GM12878 (cell line): ENCODE measurements at regions not wholly inside any gene's neighbourhood (a gene's known extent, or its start where the extent isn't known, plus 50 kb on each side); places are given as distances from the start of the nearest gene placed in this dataset.

Experiments used
- ATAC-seq: fragments of 200-7000 bp; cut with Tn5 transposase; 3 replicates; pipeline ENCODE4 v1.9.1; 2020; ENCODE audit warnings: mild to moderate bottlenecking, moderate library complexity
- BruUV-seq: library from RNA; stranded (reverse); fragments of 400-500 nt; replicated peaks from 2 replicates; lab custom pipeline; 2021; lab: Mats Ljungman, UMichigan
- CTCF ChIA-PET: fragments of 300-600 bp; sonication (Branson Sonifier 250); formaldehyde crosslinking; extraction: SDS; loops from one replicate; lab custom pipeline; 2021; ENCODE audit warnings: inconsistent platforms; lab: Yijun Ruan, JAX
- POLR2A ChIA-PET: fragments of 350-600 bp; formaldehyde crosslinking; extraction: SDS; loops from one replicate; lab custom pipeline; 2021; ENCODE audit warnings: inconsistent platforms; lab: Charles Lee
- RAD21 ChIA-PET: fragments of 300-600 bp; sonication (Branson Sonifier 250); formaldehyde crosslinking; loops from one replicate; lab custom pipeline; 2023; ENCODE audit warnings: antibody characterized with exemption; ENCODE audit not compliant: unreplicated experiment; lab: Charles Lee
- SMC1A ChIA-PET: fragments of 300-600 bp; sonication (Branson Sonifier 250); formaldehyde crosslinking; loops from one replicate; lab custom pipeline; 2023; ENCODE audit not compliant: unreplicated experiment, uncharacterized antibody; lab: Charles Lee
- DNase-seq: peaks from one replicate; pipeline ENCODE4 v3.0.0-alpha.2; 2011; ENCODE audit warnings: low read depth, low spot score
- FAIRE-seq: peaks from 3 replicates; lab custom pipeline; 2011; peaks lifted over from hg19 to GRCh38; lab: Jason Lieb, UNC
- H2AFZ ChIP-seq: 2 replicates; pipeline ENCODE4 v1.6.0; 2011; ENCODE audit warnings: low read depth, low read length, control low read depth; ENCODE audit not compliant: control insufficient read depth
- H3K27ac ChIP-seq: 2 replicates; pipeline ENCODE4 v1.5.1; 2011; ENCODE audit warnings: control low read depth; ENCODE audit not compliant: control insufficient read depth, insufficient read depth
- H3K27me3 ChIP-seq, 2 experiments: replicated peaks in 1 of 2; 2 replicates each; pipeline versions ENCODE4 v1.6.0 to v1.6.1; 2011; ENCODE audit warnings: low read length in 1 of 2; ENCODE audit not compliant: control insufficient read depth in 2 of 2, insufficient read depth in 2 of 2
- H3K36me3 ChIP-seq, 2 experiments: 2 replicates each; pipeline ENCODE4 v1.5.1; 2011; ENCODE audit warnings: low read length in 1 of 2; ENCODE audit not compliant: control insufficient read depth in 2 of 2, insufficient read depth in 2 of 2
- H3K4me1 ChIP-seq: 2 replicates; pipeline ENCODE4 v1.6.1; 2011; ENCODE audit warnings: mild to moderate bottlenecking, low read length, moderate library complexity, mixed read lengths; ENCODE audit not compliant: control insufficient read depth, insufficient read depth
- H3K4me2 ChIP-seq: 2 replicates; pipeline ENCODE4 v1.6.0; 2011; ENCODE audit warnings: control low read depth; ENCODE audit not compliant: control insufficient read depth, insufficient read depth
- H3K4me3 ChIP-seq: fragments of 200-600 bp; sonication (generic); 2 replicates; pipeline ENCODE4 v1.5.1; 2016
- H3K79me2 ChIP-seq: 2 replicates; pipeline ENCODE4 v1.6.0; 2011; ENCODE audit warnings: low read length; ENCODE audit not compliant: control insufficient read depth, insufficient read depth
- H3K9ac ChIP-seq: 2 replicates; pipeline ENCODE4 v1.8.0; 2011; ENCODE audit warnings: low read length, control low read depth, mixed read lengths; ENCODE audit not compliant: control insufficient read depth, insufficient read depth
- H3K9me3 ChIP-seq: replicated peaks from 3 replicates; pipeline ENCODE4 v1.5.1; 2011; ENCODE audit warnings: mild to moderate bottlenecking, low read length; ENCODE audit not compliant: control insufficient read depth, insufficient read depth
- H4K20me1 ChIP-seq: 2 replicates; pipeline ENCODE4 v1.6.0; 2011; ENCODE audit not compliant: control insufficient read depth, insufficient read depth
- BCL11A ChIP-seq: IDR thresholded peaks from 2 replicates; pipeline ENCODE4 v1.6.1; 2011; ENCODE audit warnings: low read depth, low read length
- CBX5 ChIP-seq: sonication (generic); IDR thresholded peaks from 2 replicates; pipeline ENCODE4 v1.6.1; 2016; ENCODE audit warnings: low read depth, moderate library complexity, mild to moderate bottlenecking, inconsistent platforms
- CEBPB ChIP-seq, 2 experiments: fragments of 150-350 bp in 1 of 2; IDR thresholded peaks; 2 replicates each; pipeline ENCODE4 v1.6.1; 2012 to 2014; ENCODE audit warnings: low read depth in 2 of 2, low read length in 2 of 2, borderline replicate concordance in 1 of 2, inconsistent platforms in 1 of 2
- CREB1 ChIP-seq: IDR thresholded peaks from 2 replicates; pipeline ENCODE4 v1.6.1; 2012; ENCODE audit warnings: low read depth, mild to moderate bottlenecking, inconsistent platforms
- EP300 ChIP-seq, 2 experiments: fragments of 150-350 bp in 1 of 2; IDR thresholded peaks; 2 replicates each; pipeline ENCODE4 v1.6.1; 2011 to 2012; ENCODE audit warnings: low read depth in 2 of 2, low read length in 2 of 2, borderline replicate concordance in 1 of 2, improper control_type of control experiment in 1 of 2, inconsistent platforms in 1 of 2; ENCODE audit not compliant: control insufficient read depth in 1 of 2
- HDAC2 ChIP-seq: fragments of 200-600 bp; sonication (generic); IDR thresholded peaks from 2 replicates; pipeline ENCODE4 v1.6.1; 2017
- HSF1 ChIP-seq: fragments of 150-350 bp; IDR thresholded peaks from 2 replicates; pipeline ENCODE4 v1.6.1; 2014; ENCODE audit warnings: mild to moderate bottlenecking, low read depth, low read length
- MEF2A ChIP-seq: IDR thresholded peaks from 2 replicates; pipeline ENCODE4 v1.6.1; 2011; ENCODE audit warnings: low read depth, mild to moderate bottlenecking, low read length, moderate library complexity; ENCODE audit not compliant: insufficient read depth
- PAX8 ChIP-seq: fragments of 450-650 bp; IDR thresholded peaks from 2 replicates; pipeline ENCODE4 v1.6.1; 2017; ENCODE audit warnings: mild to moderate bottlenecking, moderate library complexity
- RAD51 ChIP-seq: fragments of 450-650 bp; IDR thresholded peaks from 2 replicates; pipeline ENCODE4 v1.6.1; 2016; ENCODE audit warnings: moderate library complexity, mild to moderate bottlenecking, inconsistent platforms
- RELA ChIP-seq: fragments of 450-650 bp; IDR thresholded peaks from 2 replicates; pipeline ENCODE4 v1.8.0; 2014; ENCODE audit warnings: borderline replicate concordance; ENCODE audit not compliant: partially characterized antibody
- SKIL ChIP-seq: fragments of 450-650 bp; IDR thresholded peaks from 2 replicates; pipeline ENCODE4 v1.6.1; 2017; ENCODE audit warnings: mild to moderate bottlenecking, low read depth, inconsistent platforms; ENCODE audit not compliant: poor library complexity, severe bottlenecking
- SMARCA5 ChIP-seq: fragments of 450-650 bp; IDR thresholded peaks from 2 replicates; pipeline ENCODE4 v1.6.1; 2017; ENCODE audit warnings: mild to moderate bottlenecking
- STAT1 ChIP-seq: fragments of 450-650 bp; conservative IDR thresholded peaks from 2 replicates; pipeline ENCODE4 v1.6.1; 2014; ENCODE audit warnings: antibody characterized with exemption, mild to moderate bottlenecking
- YY1 ChIP-seq: IDR thresholded peaks from 2 replicates; pipeline ENCODE4 v1.6.1; 2011; ENCODE audit warnings: low read depth, mild to moderate bottlenecking, low read length
- ZNF217 ChIP-seq: fragments of 450-650 bp; IDR thresholded peaks from 2 replicates; pipeline ENCODE4 v1.6.1; 2017; ENCODE audit warnings: antibody characterized with exemption, mild to moderate bottlenecking
- ZNF384 ChIP-seq: IDR thresholded peaks from 2 replicates; pipeline ENCODE4 v1.6.1; 2012; ENCODE audit warnings: low read depth, mild to moderate bottlenecking, low read length, improper control_type of control experiment, borderline replicate concordance
- WGBS: methylation state at CpG from one replicate; pipeline ENCODE4 v1.1.6; 2016; ENCODE audit warnings: low lambda C conversion rate; ENCODE audit not compliant: insufficient replicate concordance, insufficient coverage; ENCODE audit errors: missing lambda C conversion rate; 5-methylcytosine and 5-hydroxymethylcytosine counted together
- in situ Hi-C: fragments of 300-500 bp; cut with MboI; formaldehyde crosslinking; loops from 9 replicates; pipeline ENCODE4 v1.14.3; 2018; ENCODE audit warnings: mixed read lengths
- intact Hi-C: fragments of 100-400 bp; cut with micrococcal nuclease; formaldehyde crosslinking; loops from one replicate; pipeline ENCODE4 v1.14.2; 2022; ENCODE audit not compliant: unreplicated experiment
- TF ChIP-seq, protein P1 (sequence below): IDR thresholded peaks from 2 replicates; pipeline ENCODE4 v1.6.1; 2011; ENCODE audit warnings: mild to moderate bottlenecking, low read depth, low read length, moderate library complexity; ENCODE audit not compliant: insufficient replicate concordance

DNA sequence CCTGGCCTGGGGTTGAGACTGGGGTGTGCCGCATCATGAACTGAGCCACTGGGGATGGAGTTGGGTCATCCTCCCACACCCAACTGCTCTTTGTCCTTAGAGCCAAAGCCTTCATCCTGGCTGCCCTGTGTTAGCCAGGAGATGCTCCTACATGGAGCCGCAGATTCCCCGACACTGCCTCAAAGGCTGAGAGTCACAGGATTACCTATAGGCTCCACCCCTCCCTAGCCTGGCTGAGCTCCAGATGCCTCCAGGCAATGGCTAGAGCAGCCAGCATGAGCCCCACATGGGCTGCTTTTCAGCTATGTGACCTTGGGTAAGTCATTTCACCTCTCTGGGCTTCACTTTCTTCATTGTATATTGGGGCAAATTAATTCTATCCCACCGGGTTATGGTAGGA, 119.9 kb upstream of the POU3F1 start (continued):
- TF ChIP-seq ZNF384 = no peak
- TF ChIP-seq, all 136 proteins: peak for 0

- intact Hi-C loops = loop anchor here (2.0 kb wide), 1 partner anchor 19 kb away; no protein-coding TSS in a partner anchor
- Histone ChIP-seq H3K9ac (no peak overlapping the region), H3K4me2 (no peak overlapping the region), H4K20me1 (no peaks in the 10 kb centered on the region), H3K36me3 (no peaks in the 10 kb centered on the region), H3K27ac (no peak overlapping the region), H3K4me3 (no peak overlapping the region), H3K4me1 (peaks cover 11% of the 10 kb centered on the region), H3K9me3 (no peaks in the 10 kb centered on the region; the same call in 2 of the 3 replicates), H3K79me2 (no peaks in the 10 kb centered on the region), H3K27me3 (no peaks in the 10 kb centered on the region), H2AFZ (no peak overlapping the region)
- ChIA-PET CTCF (interaction anchor here (1.1 to 3.5 kb wide), 3 partner anchors 15 to 82 kb away, joined by 3 to 41 read pairs (median 5); no protein-coding TSS in a partner anchor), POLR2A (no interaction called here), SMC1A (interaction anchor here (1.1 to 5.0 kb wide), 5 partner anchors 15 to 98 kb away, joined by 3 to 74 read pairs (median 19); no protein-coding TSS in a partner anchor)
- no TSS peak for BruUV-seq
- WGBS = 26% methylated on average over 12 of the region's 12 CpGs
- no peak for FAIRE-seq
- in situ Hi-C loops = no loop called here
- ATAC-seq = no peak
- DNase-seq = no peak
- TF ChIP-seq ZNF217 = no peak
- no peak for TF ChIP-seq EP300 (IDR thresholded peaks at IDR 0.05; ENCODE audit: borderline replicate concordance in 1 of 2, control insufficient read depth in 1 of 2, low read depth in 2 of 2, low read length in 2 of 2)
- no peak for TF ChIP-seq STAT1
- TF ChIP-seq SMARCA5 = no peak
- no peak for TF ChIP-seq YY1
- TF ChIP-seq SKIL = no peak
- no peak for TF ChIP-seq CEBPB (IDR thresholded peaks at IDR 0.05; ENCODE audit: borderline replicate concordance in 1 of 2, low read depth in 2 of 2, low read length in 2 of 2)
- TF ChIP-seq HDAC2 = no peak
- TF ChIP-seq, protein P1, sequence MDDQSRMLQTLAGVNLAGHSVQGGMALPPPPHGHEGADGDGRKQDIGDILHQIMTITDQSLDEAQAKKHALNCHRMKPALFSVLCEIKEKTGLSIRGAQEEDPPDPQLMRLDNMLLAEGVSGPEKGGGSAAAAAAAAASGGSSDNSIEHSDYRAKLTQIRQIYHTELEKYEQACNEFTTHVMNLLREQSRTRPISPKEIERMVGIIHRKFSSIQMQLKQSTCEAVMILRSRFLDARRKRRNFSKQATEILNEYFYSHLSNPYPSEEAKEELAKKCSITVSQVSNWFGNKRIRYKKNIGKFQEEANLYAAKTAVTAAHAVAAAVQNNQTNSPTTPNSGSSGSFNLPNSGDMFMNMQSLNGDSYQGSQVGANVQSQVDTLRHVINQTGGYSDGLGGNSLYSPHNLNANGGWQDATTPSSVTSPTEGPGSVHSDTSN = no peak
- no peak for TF ChIP-seq MEF2A
- TF ChIP-seq HSF1 = no peak
- no peak for TF ChIP-seq RAD51
- no peak for TF ChIP-seq PAX8
- TF ChIP-seq CBX5 = no peak
- no peak for TF ChIP-seq CREB1
- TF ChIP-seq RELA = no peak
- no peak for TF ChIP-seq BCL11A
- TF ChIP-seq, all 136 proteins: peak for 0
- RAD21 ChIA-PET = interaction anchor here (1.7 to 3.7 kb wide), 3 partner anchors 24 to 123 kb away, joined by 4 to 21 read pairs (median 12); no protein-coding TSS in a partner anchor
Observed at GRCh38 chr1:38153778-38154470, 107.3 kb upstream of the POU3F1 start.
